A549 (cell line): ENCODE measurements at regions not wholly inside any gene's neighbourhood (a gene's known extent, or its start where the extent isn't known, plus 50 kb on each side); places are given as distances from the start of the nearest gene placed in this dataset.

Source experiments
- CTCF ChIP-seq: fragments of >200 bp; sonication (Bioruptor Twin); formaldehyde crosslinking; IDR thresholded peaks from 3 replicates; pipeline ENCODE4 v1.5.1; 2016
- EP300 ChIP-seq, 2 experiments: fragments of >200 bp; sonication (Bioruptor Twin); formaldehyde crosslinking; IDR thresholded peaks; 2 replicates in 1 of 2; 3 replicates in 1 of 2; pipeline ENCODE4 v1.6.1; 2016 to 2017
- FOSB ChIP-seq: fragments of 250-450 bp; sonication (Bioruptor Pico); IDR thresholded peaks from 2 replicates; pipeline ENCODE4 v1.5.0; 2020; ENCODE audit warnings: mild to moderate bottlenecking, moderate library complexity
- HDAC2 ChIP-seq: fragments of 200-600 bp; sonication (generic); IDR thresholded peaks from 2 replicates; pipeline ENCODE4 v1.6.1; 2016
- KDM1A ChIP-seq: fragments of 200-600 bp; sonication (generic); IDR thresholded peaks from 2 replicates; pipeline ENCODE4 v1.6.1; 2016; ENCODE audit warnings: low read depth, mild to moderate bottlenecking
- MYC ChIP-seq: IDR thresholded peaks from 2 replicates; pipeline ENCODE4 v1.6.1; 2012; ENCODE audit warnings: mild to moderate bottlenecking, inconsistent platforms, low read length, improper control_type of control experiment, borderline replicate concordance
- NPAS2 ChIP-seq: fragments of 250-450 bp; sonication (Bioruptor Pico); IDR thresholded peaks from 2 replicates; pipeline ENCODE4 v1.8.0; 2022; ENCODE audit warnings: mild to moderate bottlenecking, moderate library complexity, borderline replicate concordance
- PHF8 ChIP-seq: fragments of 200-600 bp; sonication (generic); IDR thresholded peaks from 2 replicates; pipeline ENCODE4 v1.6.1; 2016; ENCODE audit warnings: low read depth, mild to moderate bottlenecking, antibody characterized with exemption, moderate library complexity, borderline replicate concordance
- POLR2A ChIP-seq: IDR thresholded peaks from 2 replicates; pipeline ENCODE4 v1.6.1; 2012; ENCODE audit warnings: mild to moderate bottlenecking, low read length
- RCOR1 ChIP-seq: fragments of 150-350 bp; IDR thresholded peaks from 2 replicates; pipeline ENCODE4 v1.6.1; 2014; ENCODE audit warnings: antibody characterized with exemption, low read length, low read depth
- REST ChIP-seq: fragments of 200-600 bp; sonication (generic); IDR thresholded peaks from 2 replicates; pipeline ENCODE4 v1.6.1; 2016; ENCODE audit warnings: antibody characterized with exemption, mild to moderate bottlenecking, moderate library complexity
- SREBF2 ChIP-seq: fragments of 450-650 bp; IDR thresholded peaks from 2 replicates; pipeline ENCODE4 v1.6.1; 2014; ENCODE audit warnings: mild to moderate bottlenecking, moderate library complexity

GRCh38 chr1:22352355-22352754, 99.3 kb upstream of the ZBTB40 start:
- TF ChIP-seq CTCF (no peak), EP300 (IDR thresholded peaks at IDR 0.05) (no peak), RCOR1 (no peak), REST (no peak), NPAS2 (CRISPR knock-in tag) (no peak), KDM1A (no peak), POLR2A (no peak), HDAC2 (no peak), SREBF2 (no peak), FOSB (no peak), MYC (no peak), PHF8 (no peak)
